GM18951 (cell line): ENCODE measurements at regions not wholly inside any gene's neighbourhood (a gene's known extent, or its start where the extent isn't known, plus 50 kb on each side); places are given as distances from the start of the nearest gene placed in this dataset.

ENCODE experiments used
- POLR2A ChIP-seq: IDR thresholded peaks from 4 replicates; pipeline ENCODE4 v1.6.1; 2011; ENCODE audit warnings: mild to moderate bottlenecking; ENCODE audit not compliant: insufficient read length, insufficient read depth; ENCODE audit errors: extremely low read depth
- in situ Hi-C: fragments of 300-500 bp; cut with MboI; formaldehyde crosslinking; loops from one replicate; pipeline ENCODE4 v1.12.0; 2022; ENCODE audit warnings: low sequenced_read_pairs, mixed read lengths, inconsistent platforms; ENCODE audit not compliant: unreplicated experiment

DNA sequence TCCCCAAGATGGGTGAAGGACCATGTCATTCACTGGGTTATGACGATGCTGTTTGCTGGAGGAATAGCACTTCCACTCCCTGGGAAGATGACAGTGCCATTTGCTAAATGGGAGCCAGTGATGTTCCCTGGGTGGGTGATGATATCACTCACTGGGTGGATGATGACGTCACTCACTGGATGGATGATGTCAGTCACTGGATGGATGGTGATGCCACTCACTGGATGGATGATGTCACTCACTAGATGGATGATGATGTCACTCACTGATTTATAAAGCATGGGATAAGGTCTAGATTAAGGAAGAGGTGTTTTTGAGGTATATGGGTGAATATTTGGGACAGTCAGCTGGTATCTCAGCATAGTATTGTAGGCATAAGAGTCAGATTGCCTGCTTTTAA lies 457.2 kb downstream of the AJAP1 start:
- no peak for TF ChIP-seq POLR2A
- in situ Hi-C loops = no loop called here

- TF ChIP-seq POLR2A = no peak
- in situ Hi-C loops = no loop called here
Measured at GRCh38 chr1:5110508-5110907, 456.1 kb downstream of the AJAP1 start.

- TF ChIP-seq POLR2A = no peak
- in situ Hi-C loops = no loop called here
Measured at GRCh38 chr1:5109633-5110032, 455.2 kb downstream of the AJAP1 start.

- in situ Hi-C loops = no loop called here
Measured at GRCh38 chr1:5108740-5109139, 454.3 kb downstream of the AJAP1 start.

DNA sequence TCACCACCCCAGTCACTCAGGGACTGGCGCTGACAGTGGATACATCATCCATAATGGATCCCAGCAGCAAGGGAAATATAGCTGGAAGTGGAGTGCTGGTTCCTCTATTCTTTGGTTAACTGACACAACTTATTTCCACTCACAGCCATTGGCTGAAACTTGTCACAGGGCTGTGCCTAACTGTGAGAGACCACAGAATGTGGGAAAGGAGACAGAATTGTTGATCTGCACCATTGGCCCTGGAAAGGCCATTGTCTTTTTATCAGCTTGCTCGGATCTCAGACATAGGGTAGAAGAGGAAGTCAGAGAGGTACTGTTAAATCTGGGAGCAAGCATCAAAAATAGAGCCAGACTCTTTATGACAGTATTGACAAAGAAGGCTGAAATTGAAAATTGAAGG lies 451.3 kb downstream of the AJAP1 start:
- no peak for TF ChIP-seq POLR2A
- in situ Hi-C loops = no loop called here

More at GRCh38 chr1:5108740-5109139, 454.3 kb downstream of the AJAP1 start:
- TF ChIP-seq POLR2A = no peak

- TF ChIP-seq POLR2A = no peak
- in situ Hi-C loops = no loop called here
Measured at GRCh38 chr1:5099558-5099957, 445.1 kb downstream of the AJAP1 start.

DNA sequence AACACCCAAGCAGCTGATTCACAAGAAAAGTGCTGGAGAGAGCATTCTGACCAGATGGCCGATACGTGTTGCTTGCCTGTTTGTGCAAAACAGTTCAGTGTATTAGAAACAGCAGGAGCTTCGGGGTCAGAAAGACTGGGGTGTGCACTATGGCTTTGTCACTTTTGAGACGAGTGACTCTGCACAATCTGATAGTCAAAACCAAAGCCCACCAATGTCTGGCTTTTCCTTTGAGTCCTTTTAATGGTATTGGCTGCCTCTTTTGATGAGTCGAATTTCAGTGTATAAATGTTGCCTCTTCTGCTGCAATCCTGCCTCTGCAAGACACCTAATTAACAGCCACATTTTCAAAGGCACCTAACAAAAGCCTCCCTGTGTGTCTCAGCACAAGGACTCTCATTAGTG lies 444.6 kb downstream of the AJAP1 start:
- TF ChIP-seq POLR2A = no peak
- in situ Hi-C loops = no loop called here

DNA sequence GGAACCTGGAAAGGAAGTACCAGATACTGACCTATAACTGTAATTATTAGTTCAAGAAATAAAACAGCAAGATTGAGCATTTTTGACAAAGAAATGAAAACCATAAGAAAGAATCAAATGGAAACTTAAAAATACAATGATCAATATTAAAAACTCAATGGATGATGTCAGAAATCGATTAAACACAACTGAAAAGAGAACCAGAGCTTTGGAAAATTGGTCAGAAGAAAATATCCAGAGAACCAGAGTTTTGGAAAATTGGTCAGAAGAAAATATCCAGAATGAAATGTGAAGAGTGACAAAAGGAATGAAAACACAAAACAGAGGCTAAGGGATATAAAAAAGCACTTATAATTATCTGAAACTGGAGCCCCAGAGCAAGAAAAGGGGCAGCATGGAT lies 438.6 kb downstream of the AJAP1 start:
- in situ Hi-C loops = no loop called here
- TF ChIP-seq POLR2A = no peak

DNA sequence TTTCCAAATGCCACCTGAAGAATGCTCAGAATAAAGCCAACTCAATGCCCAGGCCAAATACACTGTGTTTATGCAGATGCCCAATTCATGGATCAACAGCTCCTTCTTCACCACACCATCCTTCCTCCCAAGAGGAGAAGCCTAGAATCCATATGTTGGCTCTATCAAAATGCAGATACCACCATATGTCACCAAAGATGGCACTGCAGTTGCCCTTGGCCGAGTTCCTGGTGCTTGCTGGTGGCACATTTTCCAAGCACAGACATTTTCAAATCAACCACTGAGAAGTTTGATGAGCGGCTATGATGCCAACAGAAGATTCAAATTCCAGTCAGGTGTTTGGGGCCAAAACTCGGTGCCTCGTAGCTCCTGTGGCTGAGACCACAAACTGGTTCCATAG lies 430.3 kb downstream of the AJAP1 start:
- no peak for TF ChIP-seq POLR2A
- in situ Hi-C loops = no loop called here

DNA sequence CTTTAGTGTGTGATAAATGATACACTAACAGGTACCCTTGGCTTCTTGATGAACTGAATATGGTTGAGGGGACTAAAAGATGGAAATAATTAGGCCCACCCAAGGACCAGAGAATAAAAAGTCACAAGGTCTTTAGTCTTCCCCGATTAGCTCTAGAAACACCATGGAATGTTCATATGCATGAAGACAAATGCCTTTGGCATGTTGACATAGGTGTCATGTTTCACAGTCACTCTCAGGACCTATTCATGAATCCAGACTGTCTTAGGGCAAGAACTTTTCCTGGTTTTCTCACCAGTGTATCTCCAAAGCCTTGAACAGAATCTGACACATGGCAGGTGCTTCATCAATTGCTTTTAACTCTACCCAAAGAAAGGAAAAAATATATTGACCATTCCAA lies 412.8 kb downstream of the AJAP1 start:
- in situ Hi-C loops = no loop called here

DNA sequence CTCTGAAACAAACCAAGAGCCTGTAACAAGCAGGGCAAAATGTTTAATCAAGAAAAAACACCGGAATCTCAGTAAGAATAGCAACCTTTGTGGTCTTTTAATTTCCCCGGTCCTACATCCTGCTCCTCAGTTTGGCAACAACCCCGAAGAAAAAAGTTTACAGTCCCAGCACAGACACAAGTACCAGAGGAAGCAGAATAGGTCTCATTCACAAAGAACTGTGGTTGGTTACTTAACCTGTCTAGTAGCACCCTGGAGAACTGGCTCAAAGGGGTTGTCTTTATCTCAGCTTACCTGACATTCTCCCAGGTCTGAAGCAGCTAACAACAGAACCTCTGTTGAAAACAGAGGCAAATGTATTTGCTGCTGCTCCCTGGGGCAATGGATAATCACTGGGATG lies 399.3 kb downstream of the AJAP1 start:
- TF ChIP-seq POLR2A = no peak
- in situ Hi-C loops = no loop called here

More for the DNA sequence above, 412.8 kb downstream of the AJAP1 start:
- TF ChIP-seq POLR2A = no peak

GRCh38 chr1:5029136-5029535 lies 374.7 kb downstream of the AJAP1 start:
- no peak for TF ChIP-seq POLR2A
- in situ Hi-C loops = no loop called here

DNA sequence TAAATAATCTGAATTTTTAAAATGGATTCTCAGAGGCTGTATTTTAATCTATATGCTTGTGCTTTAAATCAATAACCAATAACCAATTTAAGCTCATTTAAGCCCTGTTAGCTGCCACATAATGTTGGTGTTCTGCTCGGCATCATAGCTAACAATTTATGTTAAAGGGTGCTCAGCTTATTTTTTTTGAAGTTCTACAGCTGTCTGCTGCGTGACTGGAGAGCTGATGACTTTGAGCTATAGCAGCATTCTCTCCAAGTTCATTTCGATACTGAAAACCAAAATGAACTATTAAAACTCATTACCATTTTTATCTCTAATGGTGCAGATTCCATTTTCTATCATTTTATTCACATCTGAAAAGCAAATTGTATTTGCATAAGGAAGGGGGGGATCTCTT lies 357.8 kb downstream of the AJAP1 start:
- in situ Hi-C loops = no loop called here
- no peak for TF ChIP-seq POLR2A

DNA sequence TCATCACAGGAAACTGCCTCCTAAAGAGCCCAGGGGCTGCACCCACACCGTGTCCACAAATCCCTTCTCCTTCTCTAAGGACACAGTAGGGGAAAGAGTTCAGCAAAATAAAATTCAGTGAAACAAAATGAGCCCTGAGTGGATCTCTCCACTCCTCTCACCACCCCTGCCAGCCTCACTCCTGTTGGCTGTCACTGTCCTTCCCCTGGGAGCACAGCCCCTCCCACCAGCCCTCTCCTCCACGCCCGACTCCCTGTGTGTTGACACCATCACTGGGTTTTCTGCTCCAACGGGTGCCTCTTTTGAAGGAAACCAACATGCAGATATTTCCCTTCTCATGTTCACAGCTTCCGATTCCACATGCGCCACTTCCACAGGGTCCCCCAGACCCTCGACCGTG lies 356.2 kb downstream of the AJAP1 start:
- in situ Hi-C loops = no loop called here
- TF ChIP-seq POLR2A = no peak

DNA sequence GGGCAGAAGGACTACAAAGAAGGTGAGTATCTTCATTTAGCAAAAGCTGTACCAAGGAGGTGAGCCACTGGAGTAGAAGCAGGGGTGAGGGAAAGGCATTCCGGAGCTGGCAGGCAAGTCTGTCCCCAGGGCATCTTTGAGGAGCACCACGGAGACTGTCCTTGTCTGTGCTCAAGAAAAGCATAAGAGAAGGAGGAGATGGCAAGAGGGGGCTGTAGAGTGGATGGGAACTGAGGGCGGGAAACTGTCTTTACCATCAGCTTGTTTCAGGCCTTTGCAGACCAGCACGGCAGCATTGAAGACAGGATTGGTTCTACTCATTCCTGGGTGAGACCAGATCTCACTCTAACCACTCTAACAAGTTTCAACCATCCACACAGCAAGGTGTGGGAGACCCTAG lies 355.8 kb downstream of the AJAP1 start:
- TF ChIP-seq POLR2A = no peak

More for the DNA sequence above, 355.8 kb downstream of the AJAP1 start:
- in situ Hi-C loops = no loop called here
